Right atrium auricular region (tissue), 2 donors: ENCODE measurements at regions not wholly inside any gene's neighbourhood (a gene's known extent, or its start where the extent isn't known, plus 50 kb on each side); places are given as distances from the start of the nearest gene placed in this dataset.

Source experiments
- DNase-seq: peaks from one replicate; pipeline ENCODE4 v3.0.0-alpha.2; 2019; ENCODE audit warnings: low spot score
- H3K27ac ChIP-seq, 2 donors: fragments of 200-600 bp; sonication (generic); 1 replicate in 1 of 2; 2 replicates in 1 of 2; pipeline ENCODE4 v1.5.1; 2016 to 2019
- H3K27me3 ChIP-seq, 2 donors: fragments of 200-600 bp; sonication (generic); one replicate each; pipeline versions ENCODE4 v1.5.1 to v1.6.0; 2017 to 2019
- H3K36me3 ChIP-seq: fragments of 200-600 bp; sonication (generic); one replicate; pipeline ENCODE4 v1.5.1; 2016
- H3K4me1 ChIP-seq, 2 donors: fragments of 200-600 bp; sonication (generic); one replicate each; pipeline versions ENCODE4 v1.5.1 to v1.6.0; 2017 to 2019
- H3K4me3 ChIP-seq, 2 donors: fragments of 200-600 bp; sonication (generic); 1 replicate in 1 of 2; 2 replicates in 1 of 2; pipeline ENCODE4 v1.5.1; 2017 to 2019; ENCODE audit warnings: mild to moderate bottlenecking in 1 of 2, moderate library complexity in 1 of 2
- H3K9me3 ChIP-seq, 2 donors: fragments of 200-600 bp; sonication (generic); one replicate each; pipeline ENCODE4 v1.5.1; 2019
- TF ChIP-seq, protein P1 (sequence below), 2 donors: fragments of 200-600 bp; sonication (generic); IDR thresholded peaks; one replicate each; pipeline ENCODE4 v1.5.1; 2019; ENCODE audit warnings: antibody characterized with exemption in 2 of 2

DNA sequence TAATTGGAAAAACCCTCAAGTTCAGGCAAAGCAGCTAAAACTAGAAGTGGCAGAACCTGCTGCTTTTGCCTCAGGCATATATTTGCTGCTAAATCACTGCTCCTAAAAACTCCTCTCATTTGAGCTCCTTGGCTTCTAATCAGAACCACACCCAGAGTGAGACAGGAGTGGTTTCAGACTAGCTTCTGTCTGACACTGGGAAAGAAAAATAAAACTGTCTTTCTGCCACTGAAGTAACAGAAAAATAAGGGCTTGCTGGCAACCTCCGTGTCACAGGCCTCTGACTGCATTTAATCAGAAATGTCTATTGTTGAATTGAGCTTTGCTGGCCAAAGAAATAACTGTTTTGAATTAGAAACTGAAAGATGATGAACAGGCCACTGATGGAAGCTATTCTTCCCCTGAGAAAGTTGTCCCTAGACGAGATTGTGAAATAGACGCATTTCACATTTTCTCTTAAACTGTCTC, 52.1 kb upstream of the RAP2C start:
- Histone ChIP-seq H3K27me3 (no peaks in the 10 kb centered on the region), H3K4me1 (no peaks in the 10 kb centered on the region), H3K36me3 (no peaks in the 10 kb centered on the region), H3K4me3 (no peak overlapping the region), H3K27ac (peak overlapping the region; percentile 47 to 57), H3K9me3 (no peaks in the 10 kb centered on the region)
- no peak for DNase-seq
- TF ChIP-seq, protein P1, sequence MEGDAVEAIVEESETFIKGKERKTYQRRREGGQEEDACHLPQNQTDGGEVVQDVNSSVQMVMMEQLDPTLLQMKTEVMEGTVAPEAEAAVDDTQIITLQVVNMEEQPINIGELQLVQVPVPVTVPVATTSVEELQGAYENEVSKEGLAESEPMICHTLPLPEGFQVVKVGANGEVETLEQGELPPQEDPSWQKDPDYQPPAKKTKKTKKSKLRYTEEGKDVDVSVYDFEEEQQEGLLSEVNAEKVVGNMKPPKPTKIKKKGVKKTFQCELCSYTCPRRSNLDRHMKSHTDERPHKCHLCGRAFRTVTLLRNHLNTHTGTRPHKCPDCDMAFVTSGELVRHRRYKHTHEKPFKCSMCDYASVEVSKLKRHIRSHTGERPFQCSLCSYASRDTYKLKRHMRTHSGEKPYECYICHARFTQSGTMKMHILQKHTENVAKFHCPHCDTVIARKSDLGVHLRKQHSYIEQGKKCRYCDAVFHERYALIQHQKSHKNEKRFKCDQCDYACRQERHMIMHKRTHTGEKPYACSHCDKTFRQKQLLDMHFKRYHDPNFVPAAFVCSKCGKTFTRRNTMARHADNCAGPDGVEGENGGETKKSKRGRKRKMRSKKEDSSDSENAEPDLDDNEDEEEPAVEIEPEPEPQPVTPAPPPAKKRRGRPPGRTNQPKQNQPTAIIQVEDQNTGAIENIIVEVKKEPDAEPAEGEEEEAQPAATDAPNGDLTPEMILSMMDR (IDR thresholded peaks at IDR 0.05) = no peak

DNA sequence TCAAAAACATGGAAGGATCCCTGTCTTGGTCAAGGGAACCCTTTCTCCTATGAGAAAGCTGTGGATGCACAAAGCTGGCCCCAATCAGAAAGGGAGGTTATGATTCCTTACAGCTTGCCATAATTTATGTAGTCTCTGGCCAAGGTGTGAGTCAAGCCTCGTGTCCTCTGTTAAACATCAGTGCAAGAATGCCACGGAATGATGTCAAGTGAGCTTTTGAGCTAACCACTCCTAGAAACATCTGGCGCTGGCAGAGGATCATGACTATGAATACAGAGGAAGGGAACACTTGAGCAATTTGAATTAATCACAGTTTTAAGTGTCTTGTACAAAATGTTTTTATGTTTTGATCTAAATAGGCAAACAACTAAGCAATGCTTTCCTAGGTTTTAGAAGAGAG, 51.5 kb upstream of the RAP2C start:
- H3K36me3 ChIP-seq = no peaks in the 10 kb centered on the region
- TF ChIP-seq, protein P1 (IDR thresholded peaks at IDR 0.05) = no peak
- no peaks in the 10 kb centered on the region for H3K4me1 ChIP-seq
- H3K4me3 ChIP-seq = no peak overlapping the region
- H3K27me3 ChIP-seq = no peaks in the 10 kb centered on the region
- DNase-seq = peak; percentile 75
- no peaks in the 10 kb centered on the region for H3K9me3 ChIP-seq
- H3K27ac ChIP-seq = peak overlapping the region; percentile 47 to 57

DNA sequence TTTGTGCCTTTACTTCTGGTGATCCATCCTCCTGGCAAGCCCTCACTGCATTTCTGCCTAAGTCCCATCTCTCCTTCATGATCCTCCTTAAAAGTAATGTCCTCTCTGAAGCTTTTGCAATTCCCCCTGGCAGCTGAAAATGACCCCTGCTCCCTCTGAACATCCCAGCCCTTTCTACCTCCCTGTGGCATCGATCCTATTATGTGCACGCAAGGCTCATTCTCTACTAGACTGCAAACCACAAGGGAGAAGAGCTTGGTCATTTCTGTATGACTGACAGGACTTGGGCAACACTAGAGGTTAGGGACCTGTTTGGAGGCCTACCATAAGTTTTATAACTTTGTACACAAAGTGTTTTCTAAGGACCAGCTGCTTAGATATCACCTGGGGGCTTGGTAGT, 50.8 kb upstream of the RAP2C start:
- Histone ChIP-seq H3K4me3 (no peak overlapping the region), H3K4me1 (no peaks in the 10 kb centered on the region), H3K27me3 (no peaks in the 10 kb centered on the region), H3K36me3 (no peaks in the 10 kb centered on the region), H3K9me3 (no peaks in the 10 kb centered on the region), H3K27ac (peak overlapping the region in 1 of 2 donors; percentile 25)
- TF ChIP-seq, protein P1 (IDR thresholded peaks at IDR 0.05) = no peak
- DNase-seq = no peak
